Lower lobe of right lung (tissue), 2 donors: ENCODE measurements at regions not wholly inside any gene's neighbourhood (a gene's known extent, or its start where the extent isn't known, plus 50 kb on each side); places are given as distances from the start of the nearest gene placed in this dataset.

ENCODE experiments used
- ATAC-seq, 2 donors: fragments of 200-7000 bp; cut with Tn5 transposase; one replicate each; pipeline ENCODE4 v1.9.1; 2020 to 2022; ENCODE audit warnings: mild to moderate bottlenecking in 2 of 2, moderate library complexity in 2 of 2
- DNase-seq: peaks from one replicate; pipeline ENCODE4 v3.0.0-alpha.2; 2020
- H3K27ac ChIP-seq: fragments of 200-600 bp; one replicate; pipeline ENCODE4 v1.8.0; 2022
- H3K27me3 ChIP-seq: fragments of 200-600 bp; one replicate; pipeline ENCODE4 v1.8.0; 2022; ENCODE audit warnings: low read depth
- H3K36me3 ChIP-seq: fragments of 200-600 bp; one replicate; pipeline ENCODE4 v1.8.0; 2022; ENCODE audit warnings: mild to moderate bottlenecking
- H3K4me1 ChIP-seq: fragments of 200-600 bp; one replicate; pipeline ENCODE4 v1.8.0; 2022
- H3K4me3 ChIP-seq: fragments of 200-600 bp; one replicate; pipeline ENCODE4 v1.8.0; 2022; ENCODE audit warnings: mild to moderate bottlenecking
- H3K9me3 ChIP-seq: fragments of 200-600 bp; one replicate; pipeline ENCODE4 v1.8.0; 2022
- intact Hi-C: fragments of 100-400 bp; cut with DNase I; formaldehyde crosslinking; loops from one replicate; pipeline ENCODE4 v1.11.0; 2022
- TF ChIP-seq, protein P1 (sequence below): fragments of 200-600 bp; IDR thresholded peaks from one replicate; pipeline ENCODE4 v1.8.0; 2022; ENCODE audit warnings: antibody characterized with exemption, mild to moderate bottlenecking
- donor health status: DM: no; HTN: yes; CAD: no; lungs with severe emphysema.

DNA sequence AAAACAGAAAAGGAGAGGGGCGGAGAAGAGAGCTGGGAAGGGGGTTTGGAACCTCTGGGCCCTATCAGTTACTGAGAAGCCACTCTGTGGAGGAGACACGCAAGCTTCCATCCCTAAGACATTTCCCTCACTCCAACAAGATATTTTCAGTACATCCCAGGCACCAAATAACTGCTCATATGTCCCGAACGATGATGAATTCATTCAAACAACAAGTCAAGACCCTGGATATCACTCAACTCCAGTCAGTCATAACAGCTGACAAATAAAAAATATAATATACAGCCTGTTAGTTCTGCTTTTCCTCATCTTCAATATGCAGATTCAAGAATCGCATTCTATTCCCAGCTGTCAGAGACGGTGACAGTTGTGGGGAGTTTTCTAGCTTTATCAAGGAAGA, 104.0 kb upstream of the ZFHX3 start:
- intact Hi-C loops, result no loop called here
- ATAC-seq, result no peak
- Histone ChIP-seq H3K27me3 (no peaks in the 10 kb centered on the region), H3K4me1 (peaks cover 23% of the 10 kb centered on the region), H3K27ac (no peak overlapping the region), H3K4me3 (no peak overlapping the region), H3K36me3 (no peaks in the 10 kb centered on the region), H3K9me3 (no peaks in the 10 kb centered on the region)
- TF ChIP-seq, protein P1, sequence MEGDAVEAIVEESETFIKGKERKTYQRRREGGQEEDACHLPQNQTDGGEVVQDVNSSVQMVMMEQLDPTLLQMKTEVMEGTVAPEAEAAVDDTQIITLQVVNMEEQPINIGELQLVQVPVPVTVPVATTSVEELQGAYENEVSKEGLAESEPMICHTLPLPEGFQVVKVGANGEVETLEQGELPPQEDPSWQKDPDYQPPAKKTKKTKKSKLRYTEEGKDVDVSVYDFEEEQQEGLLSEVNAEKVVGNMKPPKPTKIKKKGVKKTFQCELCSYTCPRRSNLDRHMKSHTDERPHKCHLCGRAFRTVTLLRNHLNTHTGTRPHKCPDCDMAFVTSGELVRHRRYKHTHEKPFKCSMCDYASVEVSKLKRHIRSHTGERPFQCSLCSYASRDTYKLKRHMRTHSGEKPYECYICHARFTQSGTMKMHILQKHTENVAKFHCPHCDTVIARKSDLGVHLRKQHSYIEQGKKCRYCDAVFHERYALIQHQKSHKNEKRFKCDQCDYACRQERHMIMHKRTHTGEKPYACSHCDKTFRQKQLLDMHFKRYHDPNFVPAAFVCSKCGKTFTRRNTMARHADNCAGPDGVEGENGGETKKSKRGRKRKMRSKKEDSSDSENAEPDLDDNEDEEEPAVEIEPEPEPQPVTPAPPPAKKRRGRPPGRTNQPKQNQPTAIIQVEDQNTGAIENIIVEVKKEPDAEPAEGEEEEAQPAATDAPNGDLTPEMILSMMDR, result no peak
- no peak for DNase-seq

DNA sequence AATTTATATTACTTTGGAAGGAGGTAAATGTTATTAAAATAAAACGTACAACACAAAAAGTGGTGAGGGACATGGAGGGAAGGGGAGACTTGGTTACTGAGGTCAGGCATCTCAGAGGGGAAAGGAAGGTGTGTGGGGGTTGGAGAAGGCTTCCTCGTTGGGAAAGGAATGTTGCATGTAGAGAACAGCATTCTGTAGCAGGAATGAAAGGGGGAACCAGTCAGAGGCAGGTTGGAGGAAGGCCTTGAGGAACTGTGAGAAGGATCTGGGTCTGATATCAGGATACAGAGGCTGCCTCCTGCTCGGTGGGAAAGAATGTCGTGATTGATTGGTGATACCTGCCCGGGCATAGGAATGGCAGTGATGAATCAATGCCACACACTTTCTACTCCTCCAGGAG, 103.3 kb upstream of the ZFHX3 start:
- TF ChIP-seq, protein P1, result no peak
- Histone ChIP-seq H3K4me3 (no peak overlapping the region), H3K27me3 (no peaks in the 10 kb centered on the region), H3K27ac (no peak overlapping the region), H3K9me3 (no peaks in the 10 kb centered on the region), H3K36me3 (no peaks in the 10 kb centered on the region), H3K4me1 (peaks cover 23% of the 10 kb centered on the region)
- no peak for ATAC-seq
- DNase-seq, result no peak
- intact Hi-C loops, result no loop called here

DNA sequence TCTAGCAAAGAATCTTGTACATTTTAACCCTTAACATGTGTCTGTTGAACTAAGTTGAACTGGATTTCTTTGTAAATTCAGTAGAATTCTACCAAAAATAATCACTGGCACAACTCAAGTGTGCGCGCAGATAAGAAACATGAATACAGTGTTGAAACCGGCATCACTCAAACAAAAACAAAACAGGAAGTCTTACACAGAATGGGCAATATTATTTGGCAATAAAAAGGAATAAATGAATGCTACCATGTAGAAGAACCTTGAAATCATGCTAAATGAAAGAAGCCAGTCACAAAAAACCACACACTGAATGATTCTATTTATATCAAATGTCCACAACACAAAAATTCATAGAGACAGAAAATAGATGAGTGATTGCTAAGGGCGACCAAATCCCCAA, 102.9 kb upstream of the ZFHX3 start:
- no peak overlapping the region for H3K4me3 ChIP-seq
- peaks cover 23% of the 10 kb centered on the region for H3K4me1 ChIP-seq
- H3K9me3 ChIP-seq, result no peaks in the 10 kb centered on the region
- H3K36me3 ChIP-seq, result no peaks in the 10 kb centered on the region
- intact Hi-C loops, result no loop called here
- H3K27me3 ChIP-seq, result no peaks in the 10 kb centered on the region
- no peak overlapping the region for H3K27ac ChIP-seq
- DNase-seq (no peak), ATAC-seq (no peak)
- TF ChIP-seq, protein P1, result no peak

DNA sequence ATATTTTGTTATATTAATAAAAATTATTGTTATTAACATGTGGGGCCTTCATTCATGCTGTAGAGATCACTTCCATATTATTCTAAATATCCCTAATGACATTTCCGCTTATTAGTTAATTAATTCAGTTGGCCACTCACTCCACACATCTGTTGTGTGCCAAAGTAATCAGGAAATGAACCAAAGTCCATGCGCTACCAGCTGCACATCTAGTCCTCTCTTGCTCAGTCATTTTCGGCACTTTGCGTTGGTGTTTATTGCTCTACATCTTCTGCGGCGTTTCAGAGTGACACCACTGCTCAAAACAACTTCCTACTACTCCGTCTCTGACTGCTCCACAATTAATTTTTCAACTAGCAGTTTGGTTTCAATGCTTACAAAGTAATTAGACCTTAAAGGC, 101.4 kb upstream of the ZFHX3 start:
- Histone ChIP-seq H3K27me3 (no peaks in the 10 kb centered on the region), H3K36me3 (no peaks in the 10 kb centered on the region), H3K9me3 (no peaks in the 10 kb centered on the region), H3K4me3 (no peak overlapping the region), H3K4me1 (peaks cover 23% of the 10 kb centered on the region), H3K27ac (no peak overlapping the region)
- intact Hi-C loops, result no loop called here
- TF ChIP-seq, protein P1, result no peak
- ATAC-seq (no peak), DNase-seq (no peak)

DNA sequence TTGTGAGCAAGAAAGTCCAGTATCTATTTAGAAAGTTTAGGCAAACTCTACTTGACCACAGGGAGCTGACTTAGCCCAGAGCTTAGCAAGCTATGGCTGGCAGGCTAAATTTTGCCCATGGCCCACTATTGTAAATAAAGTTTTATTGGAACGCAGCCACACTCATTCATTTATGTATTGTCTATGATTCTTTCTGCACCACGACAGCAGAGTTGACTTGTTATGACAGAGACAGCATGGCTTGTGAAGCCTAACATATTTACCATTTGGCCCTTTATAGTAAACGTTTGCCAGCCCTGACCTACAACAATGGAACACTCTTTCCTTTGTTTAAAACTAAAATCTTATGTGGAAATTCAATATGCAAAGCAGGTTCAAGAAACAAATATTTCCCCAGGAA, 100.0 kb upstream of the ZFHX3 start:
- H3K4me3 ChIP-seq, result no peak overlapping the region
- no peak for DNase-seq
- no peak overlapping the region for H3K27ac ChIP-seq
- H3K36me3 ChIP-seq, result no peaks in the 10 kb centered on the region
- peaks cover 15% of the 10 kb centered on the region for H3K4me1 ChIP-seq
- intact Hi-C loops, result no loop called here
- TF ChIP-seq, protein P1, result no peak
- H3K27me3 ChIP-seq, result no peaks in the 10 kb centered on the region
- ATAC-seq, result no peak
- no peaks in the 10 kb centered on the region for H3K9me3 ChIP-seq
